GM12891 (cell line): ENCODE measurements at regions not wholly inside any gene's neighbourhood (a gene's known extent, or its start where the extent isn't known, plus 50 kb on each side); places are given as distances from the start of the nearest gene placed in this dataset.

ENCODE experiments used
- PAX5 ChIP-seq: IDR thresholded peaks from 2 replicates; pipeline ENCODE4 v1.6.1; 2011; ENCODE audit warnings: low read length, moderate library complexity, mild to moderate bottlenecking; ENCODE audit not compliant: insufficient read depth, severe bottlenecking
- POLR2A ChIP-seq: IDR thresholded peaks from 2 replicates; pipeline ENCODE4 v1.6.1; 2011; ENCODE audit warnings: low read depth, low read length, control low read depth
- POLR2AphosphoS5 ChIP-seq: IDR thresholded peaks from 2 replicates; pipeline ENCODE4 v1.6.1; 2011; ENCODE audit warnings: low read depth, low read length, control low read depth
- POU2F2 ChIP-seq: IDR thresholded peaks from 2 replicates; pipeline ENCODE4 v1.6.1; 2011; ENCODE audit warnings: low read depth, mild to moderate bottlenecking, control low read depth, low read length, moderate library complexity
- SPI1 ChIP-seq: IDR thresholded peaks from 2 replicates; pipeline ENCODE4 v1.6.1; 2011; ENCODE audit warnings: low read depth, low read length, control low read depth
- TAF1 ChIP-seq: IDR thresholded peaks from 2 replicates; pipeline ENCODE4 v1.6.1; 2011; ENCODE audit warnings: low read depth, low read length, control low read depth

- TF ChIP-seq POLR2A (no peak), PAX5 (no peak), TAF1 (no peak), POLR2AphosphoS5 (no peak), SPI1 (no peak), POU2F2 (no peak)
Observed at GRCh38 chr13:64767054-64767453, 2463.1 kb downstream of the PCDH9 start.
